HEK293T (cell line): ENCODE measurements at regions not wholly inside any gene's neighbourhood (a gene's known extent, or its start where the extent isn't known, plus 50 kb on each side); places are given as distances from the start of the nearest gene placed in this dataset.

Experiments used
- CTCF ChIA-PET: fragments of 350-600 bp; formaldehyde crosslinking; extraction: SDS; loops from one replicate; lab custom pipeline; 2021; ENCODE audit warnings: antibody characterized with exemption, inconsistent platforms; lab: Yijun Ruan, JAX
- POLR2A ChIA-PET: fragments of 350-600 bp; formaldehyde crosslinking; extraction: SDS; loops from one replicate; lab custom pipeline; 2020; ENCODE audit warnings: antibody characterized with exemption, inconsistent platforms; lab: Yijun Ruan, JAX
- DNase-seq: peaks from one replicate; pipeline ENCODE4 v3.0.0; 2012; ENCODE audit warnings: mixed read lengths; ENCODE audit errors: extremely low spot score
- ARNT ChIP-seq: fragments of 450-650 bp; IDR thresholded peaks from 2 replicates; pipeline ENCODE4 v1.6.1; 2017; ENCODE audit warnings: mild to moderate bottlenecking
- BHLHE40 ChIP-seq: fragments of 450-650 bp; IDR thresholded peaks from 2 replicates; pipeline ENCODE4 v1.6.1; 2016; ENCODE audit warnings: mild to moderate bottlenecking, moderate library complexity, borderline replicate concordance
- CTBP1 ChIP-seq: fragments of 450-650 bp; IDR thresholded peaks from 2 replicates; pipeline ENCODE4 v1.6.1; 2016; ENCODE audit warnings: borderline replicate concordance
- ELF4 ChIP-seq: fragments of 450-650 bp; IDR thresholded peaks from 2 replicates; pipeline ENCODE4 v1.6.1; 2017; ENCODE audit warnings: antibody characterized with exemption
- FOXA1 ChIP-seq: fragments of 450-650 bp; IDR thresholded peaks from 2 replicates; pipeline ENCODE4 v1.6.1; 2016; ENCODE audit warnings: mild to moderate bottlenecking
- FOXK2 ChIP-seq: fragments of 450-650 bp; IDR thresholded peaks from 2 replicates; pipeline ENCODE4 v1.6.1; 2016; ENCODE audit warnings: mild to moderate bottlenecking
- FOXM1 ChIP-seq: fragments of 450-650 bp; IDR thresholded peaks from 2 replicates; pipeline ENCODE4 v1.6.1; 2017; ENCODE audit warnings: mild to moderate bottlenecking, borderline replicate concordance
- HDGF ChIP-seq: fragments of 450-650 bp; IDR thresholded peaks from 2 replicates; pipeline ENCODE4 v1.6.1; 2017; ENCODE audit warnings: antibody characterized with exemption, borderline replicate concordance
- L3MBTL2 ChIP-seq: fragments of 450-650 bp; conservative IDR thresholded peaks from 2 replicates; pipeline ENCODE4 v1.6.1; 2016; ENCODE audit warnings: mild to moderate bottlenecking
- LEF1 ChIP-seq: fragments of 450-650 bp; IDR thresholded peaks from 2 replicates; pipeline ENCODE4 v1.6.1; 2017; ENCODE audit warnings: mild to moderate bottlenecking, borderline replicate concordance
- NFRKB ChIP-seq: fragments of 450-650 bp; IDR thresholded peaks from 2 replicates; pipeline ENCODE4 v1.6.1; 2016; ENCODE audit warnings: mild to moderate bottlenecking, moderate library complexity
- PKNOX1 ChIP-seq: fragments of 450-650 bp; IDR thresholded peaks from 2 replicates; pipeline ENCODE4 v1.6.1; 2016
- SP1 ChIP-seq: fragments of 450-650 bp; IDR thresholded peaks from 2 replicates; pipeline ENCODE4 v1.6.1; 2017
- SUZ12 ChIP-seq: fragments of 450-650 bp; IDR thresholded peaks from 2 replicates; pipeline ENCODE4 v1.6.1; 2016; ENCODE audit warnings: mild to moderate bottlenecking
- TARDBP ChIP-seq: fragments of 450-650 bp; IDR thresholded peaks from 2 replicates; pipeline ENCODE4 v1.6.1; 2016
- ZNF384 ChIP-seq: fragments of 450-650 bp; IDR thresholded peaks from 2 replicates; pipeline ENCODE4 v1.6.1; 2016

- DNase-seq = no peak
- POLR2A ChIA-PET = no interaction called here
Observed at GRCh38 chr2:180652794-180653193, 327.6 kb upstream of the UBE2E3 start.

GRCh38 chr2:180651596-180651995 is 328.8 kb upstream of the UBE2E3 start:
- no peak for TF ChIP-seq CTBP1
- no peak for TF ChIP-seq ELF4
- TF ChIP-seq SP1 = no peak
- no peak for TF ChIP-seq ZNF384
- no peak for TF ChIP-seq NFRKB
- TF ChIP-seq L3MBTL2 = no peak
- no peak for TF ChIP-seq FOXM1
- TF ChIP-seq HDGF = no peak
- CTCF ChIA-PET = no interaction called here
- no peak for DNase-seq
- POLR2A ChIA-PET = no interaction called here

More at GRCh38 chr2:180652794-180653193, 327.6 kb upstream of the UBE2E3 start:
- CTCF ChIA-PET = no interaction called here
- no peak for TF ChIP-seq LEF1
- no peak for TF ChIP-seq HDGF
- no peak for TF ChIP-seq CTBP1
- no peak for TF ChIP-seq TARDBP
- no peak for TF ChIP-seq FOXM1
- no peak for TF ChIP-seq L3MBTL2
- TF ChIP-seq NFRKB = no peak
- no peak for TF ChIP-seq ZNF384
- TF ChIP-seq ELF4 = no peak
- no peak for TF ChIP-seq PKNOX1
- no peak for TF ChIP-seq FOXA1
- no peak for TF ChIP-seq ARNT
- TF ChIP-seq BHLHE40 = no peak
- no peak for TF ChIP-seq SP1
- TF ChIP-seq FOXK2 = no peak
- no peak for TF ChIP-seq SUZ12

GRCh38 chr2:180647621-180648020 is 332.8 kb upstream of the UBE2E3 start:
- POLR2A ChIA-PET = no interaction called here
- CTCF ChIA-PET = no interaction called here
- no peak for DNase-seq
- TF ChIP-seq SUZ12 (no peak), TARDBP (no peak), PKNOX1 (no peak), FOXM1 (no peak), SP1 (no peak), HDGF (no peak), NFRKB (no peak), CTBP1 (no peak), L3MBTL2 (no peak), FOXK2 (no peak), BHLHE40 (no peak), ZNF384 (no peak), LEF1 (no peak)

- TF ChIP-seq BHLHE40 (no peak), TARDBP (no peak), HDGF (no peak), L3MBTL2 (no peak), FOXM1 (no peak), LEF1 (no peak), NFRKB (no peak), CTBP1 (no peak), ELF4 (no peak), FOXA1 (no peak), FOXK2 (no peak), PKNOX1 (no peak), ZNF384 (no peak), SUZ12 (no peak), SP1 (no peak)
- DNase-seq = no peak
- CTCF ChIA-PET = no interaction called here
- POLR2A ChIA-PET = no interaction called here
Observed at GRCh38 chr2:180647221-180647620, 333.2 kb upstream of the UBE2E3 start.

- ChIA-PET CTCF (no interaction called here), POLR2A (no interaction called here)
Observed at GRCh38 chr2:180646756-180647155, 333.6 kb upstream of the UBE2E3 start.

More at GRCh38 chr2:180646756-180647155, 333.6 kb upstream of the UBE2E3 start:
- TF ChIP-seq FOXM1 (no peak), BHLHE40 (no peak), PKNOX1 (no peak), SP1 (no peak), HDGF (no peak), NFRKB (no peak), SUZ12 (no peak), ZNF384 (no peak), LEF1 (no peak), ELF4 (no peak), FOXK2 (no peak), FOXA1 (no peak), CTBP1 (no peak), ARNT (no peak), TARDBP (no peak), L3MBTL2 (no peak)
- DNase-seq = no peak
